Lower leg skin (tissue), 3 donors: ENCODE measurements at regions not wholly inside any gene's neighbourhood (a gene's known extent, or its start where the extent isn't known, plus 50 kb on each side); places are given as distances from the start of the nearest gene placed in this dataset.

Experiments
- CTCF ChIP-seq, 3 donors: fragments of 450-650 bp; IDR thresholded peaks; one replicate each; pipeline ENCODE4 v1.5.1; 2016; ENCODE audit warnings: antibody characterized with exemption in 3 of 3, mild to moderate bottlenecking in 3 of 3, moderate library complexity in 2 of 3
- POLR2A ChIP-seq, 2 donors: fragments of 450-650 bp; IDR thresholded peaks; one replicate each; pipeline ENCODE4 v1.6.1; 2016 to 2017; ENCODE audit warnings: antibody characterized with exemption in 2 of 2, mild to moderate bottlenecking in 1 of 2, moderate library complexity in 1 of 2

- no peak for TF ChIP-seq CTCF (IDR thresholded peaks at IDR 0.05)
- TF ChIP-seq POLR2A (IDR thresholded peaks at IDR 0.05): no peak
These were observed 65.2 kb downstream of the DMRT2 start for GRCh38 chr9:1115370-1115769.
